ENCODE measurements at regions not wholly inside any gene's neighbourhood (a gene's known extent, or its start where the extent isn't known, plus 50 kb on each side); places are given as distances from the start of the nearest gene placed in this dataset.
"Not testable (repeated sequence)": the region's sequence is repeated elsewhere in the genome, so short reads cannot be mapped to it uniquely, and the experiment has no call there.

DNA sequence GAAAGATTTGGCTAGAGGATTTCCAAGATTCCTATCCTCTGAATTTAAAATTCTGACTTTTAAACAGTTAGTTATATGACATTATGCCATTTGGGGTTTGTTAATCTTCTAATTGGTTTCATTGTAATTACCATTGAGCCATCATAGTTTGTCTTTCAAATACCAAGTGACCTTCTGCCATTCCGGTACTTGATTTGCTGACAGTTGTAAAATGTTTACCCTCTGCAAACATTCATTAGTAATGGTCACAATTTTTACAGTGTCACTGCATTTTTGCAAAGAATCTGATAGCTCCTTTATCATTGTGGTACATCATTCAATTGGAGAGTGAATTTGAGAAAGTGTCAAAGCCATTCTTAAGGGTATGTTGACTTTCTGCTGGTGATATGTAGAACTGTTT, 645.0 kb upstream of the TBL1XR1 start:
- TF ChIP-seq, protein P1, sequence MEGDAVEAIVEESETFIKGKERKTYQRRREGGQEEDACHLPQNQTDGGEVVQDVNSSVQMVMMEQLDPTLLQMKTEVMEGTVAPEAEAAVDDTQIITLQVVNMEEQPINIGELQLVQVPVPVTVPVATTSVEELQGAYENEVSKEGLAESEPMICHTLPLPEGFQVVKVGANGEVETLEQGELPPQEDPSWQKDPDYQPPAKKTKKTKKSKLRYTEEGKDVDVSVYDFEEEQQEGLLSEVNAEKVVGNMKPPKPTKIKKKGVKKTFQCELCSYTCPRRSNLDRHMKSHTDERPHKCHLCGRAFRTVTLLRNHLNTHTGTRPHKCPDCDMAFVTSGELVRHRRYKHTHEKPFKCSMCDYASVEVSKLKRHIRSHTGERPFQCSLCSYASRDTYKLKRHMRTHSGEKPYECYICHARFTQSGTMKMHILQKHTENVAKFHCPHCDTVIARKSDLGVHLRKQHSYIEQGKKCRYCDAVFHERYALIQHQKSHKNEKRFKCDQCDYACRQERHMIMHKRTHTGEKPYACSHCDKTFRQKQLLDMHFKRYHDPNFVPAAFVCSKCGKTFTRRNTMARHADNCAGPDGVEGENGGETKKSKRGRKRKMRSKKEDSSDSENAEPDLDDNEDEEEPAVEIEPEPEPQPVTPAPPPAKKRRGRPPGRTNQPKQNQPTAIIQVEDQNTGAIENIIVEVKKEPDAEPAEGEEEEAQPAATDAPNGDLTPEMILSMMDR (IDR thresholded peaks at IDR 0.05; ENCODE audit: control insufficient read depth, insufficient read depth, low read depth, low read length, missing control alignments), result no peak
- H3K4me3 ChIP-seq (ENCODE audit: control insufficient read depth, low read depth, low read length), result no peak overlapping the region
- DNase-seq (ENCODE audit: low read depth), result no peak

DNA sequence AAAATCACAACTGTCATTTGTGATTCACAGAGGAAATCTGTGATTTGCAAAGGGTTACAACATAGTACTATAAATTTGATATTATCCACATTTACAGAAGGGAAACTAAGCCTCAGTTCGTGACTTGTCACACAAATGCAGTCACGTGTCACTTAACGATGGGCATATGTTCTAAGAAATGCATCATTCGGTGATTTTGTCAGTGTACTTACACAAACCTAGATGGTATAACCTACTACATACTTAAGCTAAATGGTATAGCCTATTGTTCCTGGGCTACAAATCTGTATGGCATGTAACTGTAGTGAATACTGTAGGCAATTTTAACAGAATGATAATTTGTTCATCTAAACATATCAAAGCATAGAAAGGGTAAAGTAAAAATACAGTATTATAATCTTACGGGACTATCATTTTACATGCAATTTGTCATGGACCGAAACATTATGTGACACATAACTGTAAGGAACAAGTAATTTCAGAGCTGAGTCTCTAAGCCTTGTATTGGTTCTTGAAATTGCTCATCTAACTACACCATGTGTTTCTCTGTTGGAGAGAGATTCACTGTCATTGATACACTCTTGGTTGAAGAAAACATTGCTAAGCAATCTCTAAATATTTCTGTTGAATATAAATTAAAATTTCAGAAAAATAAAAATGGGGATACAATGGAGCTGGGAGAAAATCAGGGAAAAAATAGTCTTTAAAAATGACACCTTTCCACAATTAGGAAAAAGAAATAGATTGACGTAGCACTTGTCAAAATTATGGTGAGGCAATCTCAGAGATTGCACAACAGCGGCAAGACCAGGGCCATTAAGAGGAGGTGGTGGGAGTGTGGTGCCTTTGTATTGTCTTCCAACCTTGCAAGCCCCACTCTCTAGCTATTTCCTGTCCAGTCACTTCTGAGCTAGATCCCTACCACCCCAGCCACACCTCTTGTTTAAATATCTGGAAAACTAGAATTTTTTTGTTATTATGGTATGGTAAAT, 645.8 kb upstream of the TBL1XR1 start:
- TF ChIP-seq, protein P1 (IDR thresholded peaks at IDR 0.05; ENCODE audit: control insufficient read depth, insufficient read depth, low read depth, low read length, missing control alignments), result no peak
- no peak for DNase-seq (ENCODE audit: low read depth)
- H3K4me3 ChIP-seq (ENCODE audit: control insufficient read depth, low read depth, low read length), result no peak overlapping the region

DNA sequence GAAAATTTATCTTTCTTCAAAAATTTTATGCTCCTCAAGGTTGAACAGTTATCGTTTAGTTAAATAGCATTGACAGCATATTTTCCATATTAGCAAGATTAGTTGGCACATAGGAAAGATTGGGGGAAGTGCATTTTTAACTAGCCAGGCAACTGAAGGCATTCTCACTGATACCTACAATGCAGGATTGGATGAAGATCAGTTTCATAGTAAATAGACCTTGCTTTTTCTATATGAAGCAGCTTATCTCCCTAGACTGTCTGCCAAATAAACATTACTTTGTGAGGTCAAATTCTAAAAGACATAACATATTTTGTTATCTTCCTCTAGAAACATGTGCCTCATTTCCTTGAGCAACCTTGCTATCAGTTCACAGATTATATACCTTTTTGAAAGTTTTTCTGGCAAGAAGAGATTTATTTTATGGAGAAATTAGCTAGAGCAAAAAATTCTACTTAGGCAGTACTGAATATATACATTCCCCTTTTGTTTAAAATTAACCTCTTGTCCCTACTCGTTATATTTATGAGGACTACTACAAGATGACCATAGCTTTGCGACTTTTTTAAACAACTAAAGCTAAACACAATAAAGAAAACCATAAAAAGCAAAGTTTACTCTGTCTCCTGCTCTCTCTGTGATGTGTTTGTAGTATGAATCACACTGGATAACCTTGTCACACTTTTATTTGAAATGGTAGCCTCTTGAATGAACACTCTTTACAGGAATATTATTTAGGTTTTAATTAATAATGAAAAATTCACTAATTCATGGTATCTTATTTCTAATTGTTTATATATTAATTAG, 654.9 kb upstream of the TBL1XR1 start:
- TF ChIP-seq, protein P1 (IDR thresholded peaks at IDR 0.05; ENCODE audit: control insufficient read depth, insufficient read depth, low read depth, low read length, missing control alignments), result no peak
- no peak for DNase-seq (ENCODE audit: low read depth)

DNA sequence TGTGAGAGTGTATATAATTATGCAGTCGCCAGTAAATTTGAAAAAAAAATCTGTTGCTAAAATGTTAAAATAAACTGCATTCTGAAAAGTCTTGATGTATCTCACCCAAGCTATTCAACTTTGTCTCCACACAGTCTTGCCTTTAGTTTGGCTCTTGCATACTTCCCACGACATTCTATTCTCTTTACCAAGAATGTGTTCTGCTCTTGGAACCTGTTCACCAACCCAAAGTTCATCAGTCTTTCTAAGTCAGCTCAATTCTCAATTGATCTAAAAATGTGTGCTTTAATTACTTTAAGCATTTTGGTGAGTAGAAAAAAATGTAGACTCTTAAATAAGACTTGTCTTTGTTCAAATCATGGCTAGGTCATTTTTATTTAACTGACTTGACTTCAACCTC, 657.7 kb upstream of the TBL1XR1 start:
- TF ChIP-seq, protein P1 (IDR thresholded peaks at IDR 0.05; ENCODE audit: control insufficient read depth, insufficient read depth, low read depth, low read length, missing control alignments), result no peak
- no peak for DNase-seq (ENCODE audit: low read depth)
- H3K4me3 ChIP-seq (ENCODE audit: control insufficient read depth, low read depth, low read length), result no peak overlapping the region

More for the DNA sequence above, 654.9 kb upstream of the TBL1XR1 start:
- H3K4me3 ChIP-seq (ENCODE audit: control insufficient read depth, low read depth, low read length), result no peak overlapping the region

DNA sequence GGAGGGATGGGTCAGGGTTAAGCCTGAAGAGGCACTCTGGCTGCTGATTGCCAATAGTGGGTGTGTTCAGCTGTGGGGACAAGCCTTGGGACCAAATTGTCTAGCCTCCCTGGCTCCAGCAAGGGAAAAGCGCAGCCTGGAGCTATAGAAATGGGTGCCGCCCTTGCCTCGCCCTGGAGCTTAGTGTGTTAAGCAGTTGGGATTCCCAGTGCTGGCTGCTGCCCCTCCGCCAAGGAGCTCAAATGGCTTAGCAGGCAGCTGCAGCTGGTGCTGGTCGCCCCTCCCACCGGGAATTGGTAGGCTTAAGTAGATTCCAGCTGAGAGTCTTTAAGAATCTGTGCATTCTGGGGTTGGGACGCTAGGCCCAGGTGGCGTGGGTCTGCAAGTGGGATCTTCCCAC, 662.9 kb upstream of the TBL1XR1 start:
- TF ChIP-seq, protein P1 (IDR thresholded peaks at IDR 0.05; ENCODE audit: control insufficient read depth, insufficient read depth, low read depth, low read length, missing control alignments), result no peak
- DNase-seq (ENCODE audit: low read depth), result no peak
- H3K4me3 ChIP-seq (ENCODE audit: control insufficient read depth, low read depth, low read length), result no peak overlapping the region

DNA sequence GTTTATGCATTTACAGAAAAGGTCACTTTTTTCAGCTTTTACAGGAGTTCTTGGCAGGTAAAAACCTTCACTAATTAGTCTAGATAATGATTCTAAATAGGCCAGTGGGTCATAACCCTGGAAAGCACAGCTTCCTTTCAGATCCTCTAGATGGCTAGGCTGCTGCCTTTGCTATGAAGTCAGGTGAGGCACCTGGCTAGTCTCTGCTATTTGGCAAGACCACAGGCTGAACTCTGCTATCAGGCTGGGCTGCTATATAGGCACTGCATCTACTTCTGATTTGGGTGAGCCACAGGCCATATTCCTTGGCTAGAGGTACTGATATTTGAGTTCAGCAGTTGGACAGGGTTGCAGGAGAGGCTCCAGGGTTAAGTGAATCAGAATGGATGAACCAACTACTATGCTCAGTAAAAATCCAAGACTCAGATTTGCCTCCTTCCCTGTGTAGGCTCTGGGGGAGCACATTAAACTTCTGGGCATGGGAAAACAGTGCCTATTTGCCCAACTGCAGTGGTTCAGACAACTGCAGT, 665.7 kb upstream of the TBL1XR1 start:
- no peak for DNase-seq (ENCODE audit: low read depth)
- H3K4me3 ChIP-seq (ENCODE audit: control insufficient read depth, low read depth, low read length), result no peak overlapping the region
- TF ChIP-seq, protein P1 (IDR thresholded peaks at IDR 0.05; ENCODE audit: control insufficient read depth, insufficient read depth, low read depth, low read length, missing control alignments), result no peak

DNA sequence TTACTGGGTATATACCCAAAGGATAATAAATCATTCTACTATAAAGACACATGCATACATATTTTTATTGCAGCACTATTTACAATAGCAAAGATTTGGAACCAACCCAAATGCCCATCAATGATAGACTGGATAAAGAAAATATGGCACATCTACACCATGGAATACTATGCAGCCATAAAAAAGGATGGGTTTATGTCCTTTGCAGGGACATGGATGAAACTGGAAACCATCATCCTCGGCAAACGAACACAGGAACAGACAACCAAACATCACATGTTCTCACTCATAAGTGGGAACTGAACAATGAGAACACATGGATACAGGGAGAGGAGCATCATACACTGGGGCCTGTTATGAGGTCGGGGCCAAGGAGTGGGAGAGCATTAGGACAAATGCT, 665.0 kb upstream of the KCNMB2 start:
- H3K4me3 ChIP-seq (ENCODE audit: control insufficient read depth, low read depth, low read length); DNase-seq (ENCODE audit: low read depth): not testable (repeated sequence)
